Keratinocyte (primary cell): ENCODE measurements at regions not wholly inside any gene's neighbourhood (a gene's known extent, or its start where the extent isn't known, plus 50 kb on each side); places are given as distances from the start of the nearest gene placed in this dataset.

ENCODE experiments used
- DNase-seq: peaks from one replicate; pipeline ENCODE4 v3.0.0-alpha.2; 2011; ENCODE audit warnings: low read depth, missing footprints, low spot score
- FAIRE-seq: peaks from 2 replicates; lab custom pipeline; 2011; peaks lifted over from hg19 to GRCh38; lab: Jason Lieb, UNC
- H2AFZ ChIP-seq: 2 replicates; pipeline ENCODE4 v1.6.0; 2012; ENCODE audit warnings: low read length, control low read depth, inconsistent platforms; ENCODE audit not compliant: control insufficient read depth
- H3K27ac ChIP-seq: 2 replicates; pipeline ENCODE4 v1.5.1; 2011; ENCODE audit warnings: low read length; ENCODE audit not compliant: control insufficient read depth, insufficient read depth
- H3K27me3 ChIP-seq: 3 replicates; pipeline ENCODE4 v1.6.0; 2011; ENCODE audit warnings: low read length; ENCODE audit not compliant: control insufficient read depth, insufficient read depth; ENCODE audit errors: extremely low read depth
- H3K36me3 ChIP-seq, 2 experiments: 2 replicates in 1 of 2; 3 replicates in 1 of 2; pipeline ENCODE4 v1.5.1; 2011; ENCODE audit warnings: low read length in 2 of 2, mild to moderate bottlenecking in 1 of 2; ENCODE audit not compliant: control insufficient read depth in 2 of 2, insufficient read depth in 2 of 2; ENCODE audit errors: extremely low read depth in 1 of 2
- H3K4me1 ChIP-seq: 3 replicates; pipeline ENCODE4 v1.5.1; 2011; ENCODE audit warnings: low read length; ENCODE audit not compliant: control insufficient read depth, insufficient read depth; ENCODE audit errors: extremely low read depth
- H3K4me2 ChIP-seq: 3 replicates; pipeline ENCODE4 v1.6.0; 2011; ENCODE audit warnings: low read depth, low read length; ENCODE audit not compliant: control insufficient read depth, insufficient read depth; ENCODE audit errors: extremely low read depth
- H3K4me3 ChIP-seq, 3 experiments: fragments of 200-600 bp in 1 of 3; sonication (generic) in 1 of 3; 2 replicates in 2 of 3; 3 replicates in 1 of 3; pipeline ENCODE4 v1.5.1; 2011 to 2016; ENCODE audit warnings: low read length in 3 of 3, mild to moderate bottlenecking in 3 of 3, control low read depth in 2 of 3, inconsistent platforms in 1 of 3, low read depth in 1 of 3, mixed read lengths in 1 of 3, mixed run types in 1 of 3, moderate library complexity in 1 of 3; ENCODE audit not compliant: control insufficient read depth in 2 of 3, insufficient read depth in 2 of 3; ENCODE audit errors: extremely low read depth in 1 of 3
- H3K79me2 ChIP-seq: 2 replicates; pipeline ENCODE4 v1.6.0; 2012; ENCODE audit warnings: low read length; ENCODE audit not compliant: control insufficient read depth, insufficient read depth
- H3K9ac ChIP-seq: 3 replicates; pipeline ENCODE4 v1.6.0; 2011; ENCODE audit warnings: low read length; ENCODE audit not compliant: control insufficient read depth, insufficient read depth; ENCODE audit errors: extremely low read depth
- H3K9me1 ChIP-seq: 3 replicates; pipeline ENCODE4 v1.6.0; 2011; ENCODE audit warnings: low read length; ENCODE audit not compliant: control insufficient read depth, insufficient read depth; ENCODE audit errors: extremely low read depth
- H3K9me3 ChIP-seq: 2 replicates; pipeline ENCODE4 v1.5.1; 2012; ENCODE audit warnings: low read depth, low read length; ENCODE audit not compliant: control insufficient read depth
- H4K20me1 ChIP-seq: 3 replicates; pipeline ENCODE4 v1.6.0; 2011; ENCODE audit warnings: low read length; ENCODE audit not compliant: control insufficient read depth, insufficient read depth; ENCODE audit errors: extremely low read depth
- EZH2 ChIP-seq: IDR thresholded peaks from one replicate; pipeline ENCODE4 v1.6.1; 2012; ENCODE audit warnings: inconsistent platforms, mild to moderate bottlenecking, low read length, moderate library complexity
- dilution Hi-C: fragments of 300-500 bp; cut with MboI; formaldehyde crosslinking; loops from one replicate; pipeline ENCODE4 v1.7.0; 2020; ENCODE audit warnings: low sequenced_read_pairs; ENCODE audit not compliant: extremely low pct_ligation_motif_present
- TF ChIP-seq, protein P1 (sequence below), 3 experiments: IDR thresholded peaks in 1 of 3; conservative IDR thresholded peaks in 1 of 3; optimal IDR thresholded peaks in 1 of 3; 2 replicates in 2 of 3; 3 replicates in 1 of 3; pipeline versions ENCODE3 to v1.5.1; 2011; ENCODE audit warnings: low read length in 3 of 3, mild to moderate bottlenecking in 3 of 3, moderate library complexity in 2 of 3, control low read depth in 1 of 3, inconsistent platforms in 1 of 3; ENCODE audit not compliant: insufficient read depth in 2 of 3; ENCODE audit errors: extremely low read depth in 1 of 3

- no peak for FAIRE-seq
- H3K27me3 ChIP-seq = no peaks in the 10 kb centered on the region
Observed at GRCh38 chr6:139841794-139842215, 467.4 kb upstream of the CITED2 start.

GRCh38 chr6:139839506-139840156 lies 465.2 kb upstream of the CITED2 start:
- FAIRE-seq (no peak), DNase-seq (no peak)
- dilution Hi-C loops = no loop called here
- Histone ChIP-seq H3K9me3 (no peaks in the 10 kb centered on the region), H3K4me2 (no peak overlapping the region), H3K4me3 (no peak overlapping the region), H2AFZ (no peak overlapping the region), H3K27ac (no peak overlapping the region), H3K9ac (no peak overlapping the region), H3K4me1 (no peaks in the 10 kb centered on the region), H3K79me2 (no peaks in the 10 kb centered on the region), H4K20me1 (no peaks in the 10 kb centered on the region), H3K36me3 (no peaks in the 10 kb centered on the region), H3K9me1 (no peaks in the 10 kb centered on the region), H3K27me3 (no peaks in the 10 kb centered on the region)
- TF ChIP-seq, protein P1, sequence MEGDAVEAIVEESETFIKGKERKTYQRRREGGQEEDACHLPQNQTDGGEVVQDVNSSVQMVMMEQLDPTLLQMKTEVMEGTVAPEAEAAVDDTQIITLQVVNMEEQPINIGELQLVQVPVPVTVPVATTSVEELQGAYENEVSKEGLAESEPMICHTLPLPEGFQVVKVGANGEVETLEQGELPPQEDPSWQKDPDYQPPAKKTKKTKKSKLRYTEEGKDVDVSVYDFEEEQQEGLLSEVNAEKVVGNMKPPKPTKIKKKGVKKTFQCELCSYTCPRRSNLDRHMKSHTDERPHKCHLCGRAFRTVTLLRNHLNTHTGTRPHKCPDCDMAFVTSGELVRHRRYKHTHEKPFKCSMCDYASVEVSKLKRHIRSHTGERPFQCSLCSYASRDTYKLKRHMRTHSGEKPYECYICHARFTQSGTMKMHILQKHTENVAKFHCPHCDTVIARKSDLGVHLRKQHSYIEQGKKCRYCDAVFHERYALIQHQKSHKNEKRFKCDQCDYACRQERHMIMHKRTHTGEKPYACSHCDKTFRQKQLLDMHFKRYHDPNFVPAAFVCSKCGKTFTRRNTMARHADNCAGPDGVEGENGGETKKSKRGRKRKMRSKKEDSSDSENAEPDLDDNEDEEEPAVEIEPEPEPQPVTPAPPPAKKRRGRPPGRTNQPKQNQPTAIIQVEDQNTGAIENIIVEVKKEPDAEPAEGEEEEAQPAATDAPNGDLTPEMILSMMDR (optimal IDR thresholded peaks at IDR 0.05 in 1 of 3, IDR thresholded peaks at IDR 0.05 in 1 of 3, conservative IDR thresholded peaks at IDR 0.05 in 1 of 3; ENCODE audit: extremely low read depth in 1 of 3, insufficient read depth in 2 of 3, low read length in 3 of 3) = no peak
- TF ChIP-seq EZH2 = no peak

More at GRCh38 chr6:139841794-139842215, 467.4 kb upstream of the CITED2 start:
- no peak for DNase-seq
- no peaks in the 10 kb centered on the region for H3K9me3 ChIP-seq
- H3K27ac ChIP-seq = no peak overlapping the region
- H3K9ac ChIP-seq = no peak overlapping the region
- no peaks in the 10 kb centered on the region for H3K4me1 ChIP-seq
- no peaks in the 10 kb centered on the region for H3K79me2 ChIP-seq
- H4K20me1 ChIP-seq = no peaks in the 10 kb centered on the region
- dilution Hi-C loops = no loop called here
- H2AFZ ChIP-seq = no peak overlapping the region
- no peak overlapping the region for H3K4me2 ChIP-seq
- TF ChIP-seq, protein P1 (optimal IDR thresholded peaks at IDR 0.05 in 1 of 3, IDR thresholded peaks at IDR 0.05 in 1 of 3, conservative IDR thresholded peaks at IDR 0.05 in 1 of 3; ENCODE audit: extremely low read depth in 1 of 3, insufficient read depth in 2 of 3, low read length in 3 of 3) = no peak
- TF ChIP-seq EZH2 = no peak
- H3K9me1 ChIP-seq = no peaks in the 10 kb centered on the region
- no peaks in the 10 kb centered on the region for H3K36me3 ChIP-seq
- H3K4me3 ChIP-seq = no peak overlapping the region
